ENCODE measurements at regions not wholly inside any gene's neighbourhood (a gene's known extent, or its start where the extent isn't known, plus 50 kb on each side); places are given as distances from the start of the nearest gene placed in this dataset.

- H3K9ac ChIP-seq (ENCODE audit: low read length), result no peak overlapping the region
- no peaks in the 10 kb centered on the region for H3K36me3 ChIP-seq (replicated peaks in 1 of 2; ENCODE audit: control extremely low read depth in 1 of 2, control insufficient read depth in 1 of 2, extremely low read depth in 1 of 2, insufficient read depth in 2 of 2, low read length in 1 of 2)
- TF ChIP-seq EZH2 (IDR thresholded peaks at IDR 0.05; ENCODE audit: borderline replicate concordance, insufficient read depth, low read depth, low read length, poor library complexity, severe bottlenecking) (no peak), CTCF (IDR thresholded peaks at IDR 0.05) (no peak)
- Mint-ChIP-seq H3K4me3 (no peak overlapping the region), H3K9me3 (ENCODE audit: insufficient read depth) (no peaks in the 10 kb centered on the region), H3K27me3 (no peaks in the 10 kb centered on the region), H3K27ac (no peak overlapping the region), H3K4me1 (no peaks in the 10 kb centered on the region)
- no peaks in the 10 kb centered on the region for H3K9me3 ChIP-seq (ENCODE audit: control extremely low read depth in 1 of 3, control insufficient read depth in 2 of 3, insufficient read depth in 1 of 3, low read length in 2 of 3)
- 35% methylated on average over 14 of the region's 16 CpGs for WGBS (ENCODE audit: insufficient coverage)
- ChIA-PET CTCF (no interaction called here), POLR2A (no interaction called here)
- DNase-seq, result no peak
- no peak overlapping the region for H3K4me3 ChIP-seq (ENCODE audit: control extremely low read depth in 1 of 5, extremely low read depth in 1 of 5, insufficient read depth in 1 of 5, low read depth in 2 of 5, low read length in 4 of 5)
- no peak for ATAC-seq (ENCODE audit: low read depth)
- H2AFZ ChIP-seq (ENCODE audit: insufficient read depth, low read depth, low read length, poor library complexity, severe bottlenecking), result no peak overlapping the region
- no peaks in the 10 kb centered on the region for H3K4me1 ChIP-seq (ENCODE audit: control insufficient read depth in 2 of 2, insufficient read depth in 2 of 2, low read length in 2 of 2)
- no peaks in the 10 kb centered on the region for H4K20me1 ChIP-seq (ENCODE audit: control insufficient read depth, insufficient read depth, low read length, poor library complexity, severe bottlenecking)
- no peak overlapping the region for H3K27ac ChIP-seq (ENCODE audit: low read length in 2 of 2)
- H3K4me2 ChIP-seq (replicated peaks; ENCODE audit: low read depth, low read length, poor library complexity, severe bottlenecking), result no peak overlapping the region
- H3K79me2 ChIP-seq (ENCODE audit: control insufficient read depth, insufficient read depth, low read length), result no peaks in the 10 kb centered on the region
- intact Hi-C loops (cut with micrococcal nuclease), result no loop called here
- H3K27me3 ChIP-seq (replicated peaks in 1 of 4; ENCODE audit: control extremely low read depth in 1 of 4, control insufficient read depth in 3 of 4, insufficient read depth in 4 of 4, low read length in 3 of 4), result no peaks in the 10 kb centered on the region
Measured at GRCh38 chr14:29390081-29390832, 537.4 kb downstream of the PRKD1 start.

GRCh38 chr14:29391231-29391630 is 536.4 kb downstream of the PRKD1 start:
- H3K9ac ChIP-seq (ENCODE audit: low read length), result no peak overlapping the region
- POLR2A ChIA-PET, result no interaction called here
- H4K20me1 ChIP-seq (ENCODE audit: control insufficient read depth, insufficient read depth, low read length, poor library complexity, severe bottlenecking), result no peaks in the 10 kb centered on the region
- Mint-ChIP-seq H3K27me3 (no peaks in the 10 kb centered on the region), H3K27ac (no peak overlapping the region), H3K4me1 (no peaks in the 10 kb centered on the region), H3K9me3 (ENCODE audit: insufficient read depth) (no peaks in the 10 kb centered on the region), H3K4me3 (no peak overlapping the region)
- H3K4me2 ChIP-seq (replicated peaks; ENCODE audit: low read depth, low read length, poor library complexity, severe bottlenecking), result no peak overlapping the region
- intact Hi-C loops (cut with micrococcal nuclease), result no loop called here
- H2AFZ ChIP-seq (ENCODE audit: insufficient read depth, low read depth, low read length, poor library complexity, severe bottlenecking), result no peak overlapping the region
- DNase-seq, result no peak
- H3K27ac ChIP-seq (ENCODE audit: low read length in 2 of 2), result no peak overlapping the region
- no CpG with 5 or more reads among the region's 4 CpGs for WGBS (ENCODE audit: insufficient coverage)
- H3K36me3 ChIP-seq (replicated peaks in 1 of 2; ENCODE audit: control extremely low read depth in 1 of 2, control insufficient read depth in 1 of 2, extremely low read depth in 1 of 2, insufficient read depth in 2 of 2, low read length in 1 of 2), result no peaks in the 10 kb centered on the region
- H3K27me3 ChIP-seq (replicated peaks in 1 of 4; ENCODE audit: control extremely low read depth in 1 of 4, control insufficient read depth in 3 of 4, insufficient read depth in 4 of 4, low read length in 3 of 4), result no peaks in the 10 kb centered on the region
- no peak overlapping the region for H3K4me3 ChIP-seq (ENCODE audit: control extremely low read depth in 1 of 5, extremely low read depth in 1 of 5, insufficient read depth in 1 of 5, low read depth in 2 of 5, low read length in 4 of 5)
- no peaks in the 10 kb centered on the region for H3K4me1 ChIP-seq (ENCODE audit: control insufficient read depth in 2 of 2, insufficient read depth in 2 of 2, low read length in 2 of 2)
- no peak for ATAC-seq (ENCODE audit: low read depth)
- no peak for TF ChIP-seq CTCF (IDR thresholded peaks at IDR 0.05)
- no peak for TF ChIP-seq EZH2 (IDR thresholded peaks at IDR 0.05; ENCODE audit: borderline replicate concordance, insufficient read depth, low read depth, low read length, poor library complexity, severe bottlenecking)
- CTCF ChIA-PET, result no interaction called here
- no peaks in the 10 kb centered on the region for H3K9me3 ChIP-seq (ENCODE audit: control extremely low read depth in 1 of 3, control insufficient read depth in 2 of 3, insufficient read depth in 1 of 3, low read length in 2 of 3)
- no peaks in the 10 kb centered on the region for H3K79me2 ChIP-seq (ENCODE audit: control insufficient read depth, insufficient read depth, low read length)

All from B cell (primary cell).